G401 (cell line): ENCODE measurements at regions not wholly inside any gene's neighbourhood (a gene's known extent, or its start where the extent isn't known, plus 50 kb on each side); places are given as distances from the start of the nearest gene placed in this dataset.

ENCODE experiments used
- DNase-seq: peaks from one replicate; pipeline ENCODE4 v3.0.0-alpha.2; 2015; ENCODE audit warnings: low spot score
- in situ Hi-C: cut with HindIII; loops from 2 replicates; pipeline ENCODE4 v1.10.0; 2016; ENCODE audit warnings: low sequenced_read_pairs, mixed read lengths

- in situ Hi-C loops = no loop called here
- DNase-seq = no peak
These were observed 387.4 kb upstream of the PTBP2 start for GRCh38 chr1:96334236-96334557.

- in situ Hi-C loops = no loop called here
These were observed 383.0 kb upstream of the PTBP2 start for GRCh38 chr1:96338622-96339021.

GRCh38 chr1:96340686-96341085 is 380.9 kb upstream of the PTBP2 start:
- in situ Hi-C loops = no loop called here
- DNase-seq = no peak

More at GRCh38 chr1:96338622-96339021, 383.0 kb upstream of the PTBP2 start:
- no peak for DNase-seq

- no peak for DNase-seq
- in situ Hi-C loops = no loop called here
These were observed 374.9 kb upstream of the PTBP2 start for GRCh38 chr1:96346719-96347118.

DNA sequence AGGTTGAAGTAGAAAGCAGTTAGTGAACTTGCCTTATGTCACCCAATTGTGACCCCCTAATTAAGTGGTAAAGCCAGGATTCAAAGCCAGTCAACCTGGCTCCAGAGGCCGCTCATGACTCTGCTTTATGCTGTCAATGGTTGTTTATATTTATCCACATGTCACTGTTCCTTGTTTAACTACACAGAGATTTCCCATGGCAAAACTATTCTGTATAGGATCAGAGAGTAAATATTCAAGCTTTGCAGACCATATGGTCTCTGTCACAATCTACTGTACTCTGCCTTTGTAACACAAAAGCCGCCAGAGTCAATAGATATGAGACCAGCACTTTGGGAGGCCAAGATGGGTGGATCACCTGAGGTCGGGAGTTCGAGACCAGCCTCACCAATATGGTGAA is 371.7 kb upstream of the PTBP2 start:
- no peak for DNase-seq
- in situ Hi-C loops = no loop called here

DNA sequence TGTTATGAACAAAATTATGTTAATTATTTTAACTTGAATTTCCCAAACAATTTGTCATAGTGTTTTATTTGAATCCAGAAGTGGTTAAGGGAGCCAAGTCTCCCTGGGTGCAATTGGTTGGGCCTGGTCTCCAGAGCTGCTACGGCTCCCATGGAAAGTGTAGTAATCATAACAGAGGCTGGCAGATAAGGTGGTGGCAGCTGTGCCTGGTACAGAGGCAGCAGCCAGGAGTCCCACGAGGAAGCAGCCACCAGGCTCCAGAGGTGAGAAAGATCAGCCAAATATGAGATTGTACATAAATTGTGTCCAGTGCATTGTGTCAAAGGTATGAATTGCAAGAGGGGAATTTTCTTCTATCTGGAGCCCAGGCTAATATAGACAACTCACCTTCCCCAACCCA is 368.9 kb upstream of the PTBP2 start:
- DNase-seq = no peak
- in situ Hi-C loops = no loop called here

DNA sequence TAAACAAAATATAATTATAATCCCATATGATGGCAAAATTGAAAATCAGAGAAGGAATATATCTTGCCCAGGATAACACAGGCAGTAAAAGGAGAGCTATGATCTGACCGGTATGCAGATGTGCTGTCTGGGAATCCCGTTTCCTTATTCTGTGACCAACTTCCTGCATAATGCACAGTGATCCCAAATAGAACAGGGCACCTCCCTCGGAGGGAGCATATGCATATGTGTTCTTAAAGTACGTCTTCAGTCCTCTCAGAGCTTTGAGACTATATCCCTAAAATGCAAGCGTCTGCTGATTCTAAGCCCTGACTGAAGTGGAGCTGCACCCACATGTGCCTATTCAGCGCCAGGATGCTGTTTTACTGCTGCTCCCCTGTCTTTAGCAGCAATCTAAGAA is 366.1 kb upstream of the PTBP2 start:
- in situ Hi-C loops = no loop called here
- no peak for DNase-seq

GRCh38 chr1:96355961-96356360 is 365.6 kb upstream of the PTBP2 start:
- no peak for DNase-seq
- in situ Hi-C loops = no loop called here

DNA sequence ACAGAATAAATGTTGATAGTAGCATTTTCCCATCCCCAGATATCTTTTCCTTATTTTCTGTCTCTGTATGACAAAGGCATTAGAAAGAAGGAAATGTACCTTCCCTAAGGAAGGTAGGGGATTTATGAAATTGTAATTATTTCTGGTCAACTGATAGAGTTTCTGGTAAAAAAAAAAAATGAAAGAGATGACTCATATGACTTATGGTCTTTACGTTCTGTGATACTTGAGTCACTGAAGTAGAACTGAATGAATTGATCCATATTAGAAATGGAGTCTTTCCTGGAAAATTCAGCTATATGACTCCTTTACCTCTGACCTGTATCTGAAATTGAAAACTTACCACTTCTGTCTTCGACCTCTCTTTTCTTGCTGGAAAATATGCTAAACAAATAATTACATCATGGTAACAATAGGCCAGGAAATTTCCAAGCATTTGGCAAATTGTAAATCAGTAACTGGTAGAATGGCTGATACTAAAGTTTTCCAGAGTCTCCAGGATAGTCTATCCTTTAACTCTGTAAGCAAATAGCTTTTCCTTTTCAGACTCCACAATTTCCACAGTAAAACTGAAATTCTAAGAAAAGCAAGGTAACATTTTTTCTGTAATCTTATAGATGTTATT is 364.3 kb upstream of the PTBP2 start:
- in situ Hi-C loops = no loop called here

DNA sequence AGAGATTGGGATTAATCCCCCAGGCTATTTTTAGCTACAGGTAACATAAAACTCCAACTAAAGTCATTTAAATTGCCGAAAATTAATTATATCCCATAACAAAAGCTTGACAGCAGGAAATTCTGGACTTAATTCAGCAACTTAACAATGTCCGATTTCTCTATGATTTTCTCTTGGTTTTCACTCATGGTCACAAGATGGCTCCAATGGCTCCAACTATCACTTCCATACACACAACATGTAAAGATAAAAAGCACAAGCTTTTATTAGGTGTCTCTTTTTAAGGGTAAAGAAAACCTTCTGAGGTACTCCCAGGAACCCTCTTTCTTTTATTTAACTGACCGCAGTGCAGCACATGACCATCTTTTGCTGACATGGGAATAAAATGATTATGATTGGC is 363.5 kb upstream of the PTBP2 start:
- in situ Hi-C loops = no loop called here
- DNase-seq = no peak

More for the DNA sequence above, 364.3 kb upstream of the PTBP2 start:
- DNase-seq = no peak

DNA sequence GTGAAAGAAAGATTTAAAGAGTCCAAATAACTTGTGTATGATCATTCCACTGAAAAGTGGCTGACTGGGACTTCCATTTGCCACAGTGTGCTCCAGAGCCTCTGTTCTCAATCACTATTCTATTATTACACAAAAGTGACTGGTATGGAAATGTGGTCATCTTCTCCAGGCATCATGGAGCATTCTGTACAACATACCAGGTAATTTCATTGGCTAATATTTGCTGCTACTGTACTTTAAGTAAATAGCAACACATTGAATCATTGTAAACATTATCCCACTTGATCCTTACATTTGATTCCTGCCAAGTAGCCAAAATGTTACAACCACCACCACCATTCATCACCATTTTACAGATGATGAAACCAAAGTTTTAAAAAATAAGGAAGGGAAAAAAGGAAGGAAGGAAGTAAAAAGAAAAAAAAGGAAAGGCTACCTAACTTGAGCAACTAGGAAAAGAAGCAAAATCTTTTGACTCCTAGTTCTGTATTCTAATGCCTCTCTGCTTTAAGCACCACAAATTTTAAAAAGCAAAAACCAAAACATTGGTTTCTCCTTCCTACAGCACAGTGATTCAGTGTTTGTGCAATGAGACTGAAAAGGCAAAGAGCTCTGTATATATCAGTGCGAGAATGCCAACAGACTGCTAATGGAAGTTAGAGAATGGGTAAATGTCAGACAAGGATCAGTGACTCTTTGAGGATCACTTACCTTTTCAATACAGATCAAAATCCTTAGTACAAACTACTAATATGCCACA is 361.4 kb upstream of the PTBP2 start:
- in situ Hi-C loops = no loop called here
- no peak for DNase-seq

- DNase-seq = no peak
- in situ Hi-C loops = no loop called here
These were observed 360.2 kb upstream of the PTBP2 start for GRCh38 chr1:96361271-96361856.

DNA sequence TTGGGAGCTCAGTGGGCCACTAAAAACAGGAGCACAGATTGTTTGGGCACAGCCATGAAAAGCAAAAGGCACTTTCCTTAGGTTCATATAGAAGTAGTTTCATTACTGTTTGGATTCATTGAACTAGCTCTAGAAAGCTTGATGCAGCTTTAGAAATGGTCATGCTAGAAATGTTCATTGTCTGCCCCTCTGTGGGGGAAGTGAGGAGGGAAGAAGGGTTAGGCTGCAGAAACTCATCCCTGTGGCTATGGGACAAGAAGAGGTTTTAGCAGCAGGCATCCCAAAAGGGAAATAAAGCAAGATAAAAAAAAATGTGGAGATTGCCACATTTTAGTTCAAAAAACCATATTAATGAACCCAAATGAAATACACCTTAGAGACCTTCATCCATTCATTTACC is 359.6 kb upstream of the PTBP2 start:
- DNase-seq = no peak
- in situ Hi-C loops = no loop called here

DNA sequence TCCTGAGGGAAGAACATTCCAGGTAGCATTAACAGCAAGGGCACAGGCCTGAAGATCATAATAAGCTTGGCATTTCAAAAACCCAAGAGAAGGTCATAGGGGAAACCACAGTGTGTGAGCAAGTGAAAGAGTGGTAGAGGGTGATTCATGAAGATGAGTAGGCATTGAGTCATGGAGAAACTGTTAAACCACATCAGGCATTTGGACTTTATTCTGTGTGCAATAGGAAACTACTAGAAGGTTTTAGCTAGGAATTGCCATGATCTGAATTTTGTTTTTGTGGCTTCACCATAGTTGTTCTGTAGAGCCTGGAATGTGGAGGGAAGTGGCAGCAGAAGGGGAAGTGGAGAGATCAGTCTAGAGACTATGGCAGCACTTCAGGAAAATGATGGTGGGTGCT is 359.0 kb upstream of the PTBP2 start:
- no peak for DNase-seq
- in situ Hi-C loops = no loop called here

DNA sequence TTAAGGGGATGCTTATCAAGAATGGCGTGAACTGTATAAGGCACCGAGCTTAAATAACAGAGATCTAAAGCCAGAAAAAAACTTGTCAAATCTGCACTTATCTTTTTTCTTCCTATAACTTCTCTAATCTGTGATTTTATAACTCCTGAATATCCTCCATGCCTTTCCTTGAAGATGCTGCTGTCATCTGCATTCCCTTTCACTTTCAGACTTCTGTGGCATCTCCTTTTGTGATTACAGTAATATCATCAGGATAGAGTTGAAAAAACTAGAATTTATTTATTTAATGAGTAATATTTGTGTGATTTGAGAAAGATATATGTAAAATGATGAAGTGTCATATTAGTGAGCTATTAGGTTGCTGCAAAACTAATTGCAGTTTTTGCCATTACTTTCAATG is 357.8 kb upstream of the PTBP2 start:
- no peak for DNase-seq
- in situ Hi-C loops = no loop called here

GRCh38 chr1:96364576-96364975 is 357.0 kb upstream of the PTBP2 start:
- in situ Hi-C loops = no loop called here
- DNase-seq = no peak

DNA sequence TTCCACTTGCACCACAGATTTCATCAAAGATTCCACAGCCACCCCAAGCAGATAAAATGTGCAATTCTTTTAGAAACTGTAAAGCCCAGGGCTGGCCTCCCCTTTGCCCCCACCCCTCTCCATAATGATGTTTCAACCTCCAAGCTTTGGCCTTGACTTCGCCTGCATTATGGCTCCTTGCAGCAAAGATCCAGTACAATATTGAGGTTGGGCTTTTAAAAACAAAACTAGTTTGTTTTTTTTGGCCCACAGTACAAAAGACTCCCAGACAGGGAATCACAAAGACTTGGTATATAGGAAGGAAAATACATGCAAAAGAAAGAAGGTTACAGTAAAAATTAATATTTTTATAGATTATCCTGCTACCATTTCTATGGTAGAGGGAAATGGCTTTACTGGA is 356.5 kb upstream of the PTBP2 start:
- DNase-seq = no peak
- in situ Hi-C loops = no loop called here

DNA sequence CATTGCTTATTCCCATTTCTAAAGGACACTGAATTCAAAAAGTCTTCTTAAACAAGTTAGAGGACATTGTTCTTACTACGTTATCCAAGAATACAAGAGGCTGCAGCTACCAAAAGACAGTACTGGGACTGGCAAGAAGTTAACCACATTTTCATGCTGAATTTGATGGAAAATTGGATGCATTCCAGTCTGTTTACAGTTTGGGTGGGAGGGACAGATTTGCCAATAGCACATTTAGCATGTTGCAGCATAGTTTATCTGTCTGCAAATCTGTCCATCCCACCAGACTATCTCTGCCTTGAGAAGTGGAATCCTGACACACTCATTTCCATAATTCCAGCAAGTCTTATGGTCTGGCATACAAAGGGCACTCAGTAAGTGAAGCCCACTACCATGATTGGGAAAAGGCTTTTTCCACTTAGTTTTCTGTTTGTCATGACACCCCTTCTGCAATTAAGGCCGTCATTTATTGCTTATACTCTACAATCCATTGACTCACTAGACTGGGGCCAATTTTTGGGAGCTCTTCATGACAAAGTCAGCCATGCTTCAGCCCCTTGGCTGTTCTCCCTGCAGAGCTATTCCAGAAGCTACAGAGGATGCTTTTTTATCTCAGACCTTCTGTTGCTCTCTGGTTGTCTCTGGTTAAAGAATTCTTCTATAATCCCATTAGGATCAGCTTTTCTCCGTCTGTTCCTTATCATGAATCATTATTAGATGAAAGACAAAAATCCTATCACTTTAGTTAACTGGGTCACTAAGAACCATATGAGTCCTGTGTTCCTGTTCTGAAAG is 355.8 kb upstream of the PTBP2 start:
- DNase-seq = no peak
- in situ Hi-C loops = no loop called here

GRCh38 chr1:96366516-96366915 is 355.1 kb upstream of the PTBP2 start:
- in situ Hi-C loops = no loop called here

GRCh38 chr1:96367791-96368190 is 353.8 kb upstream of the PTBP2 start:
- no peak for DNase-seq
- in situ Hi-C loops = no loop called here

More at GRCh38 chr1:96366516-96366915, 355.1 kb upstream of the PTBP2 start:
- DNase-seq = no peak
